Thymus (tissue), 11 donors: ENCODE measurements at regions not wholly inside any gene's neighbourhood (a gene's known extent, or its start where the extent isn't known, plus 50 kb on each side); places are given as distances from the start of the nearest gene placed in this dataset.

ENCODE experiments used
- DNase-seq, 9 donors: peaks; one replicate each; pipeline ENCODE4 v3.0.0-alpha.2; 2013; ENCODE audit warnings: low spot score in 9 of 9, low read depth in 6 of 9, missing footprints in 1 of 9
- H3K27ac ChIP-seq, 2 donors: one replicate each; pipeline ENCODE4 v1.5.1; 2013; ENCODE audit warnings: control low read depth in 1 of 2, low read depth in 1 of 2, low read length in 1 of 2, mild to moderate bottlenecking in 1 of 2, moderate library complexity in 1 of 2
- H3K27me3 ChIP-seq, 2 donors: one replicate each; pipeline ENCODE4 v1.5.1; 2013; ENCODE audit warnings: low read length in 1 of 2; ENCODE audit not compliant: control insufficient read depth in 2 of 2, insufficient read depth in 1 of 2
- H3K36me3 ChIP-seq, 2 donors: one replicate each; pipeline ENCODE4 v1.5.1; 2013; ENCODE audit warnings: low read length in 1 of 2, mild to moderate bottlenecking in 1 of 2, moderate library complexity in 1 of 2; ENCODE audit not compliant: control insufficient read depth in 2 of 2, insufficient read depth in 2 of 2
- H3K4me1 ChIP-seq, 2 donors: one replicate each; pipeline ENCODE4 v1.5.1; 2013; ENCODE audit warnings: low read length in 2 of 2; ENCODE audit not compliant: control insufficient read depth in 2 of 2, insufficient read depth in 2 of 2
- H3K4me3 ChIP-seq, 2 donors: one replicate each; pipeline ENCODE4 v1.5.1; 2013; ENCODE audit warnings: low read length in 2 of 2, control low read depth in 1 of 2, mild to moderate bottlenecking in 1 of 2
- H3K9me3 ChIP-seq, 2 donors: one replicate each; pipeline ENCODE4 v1.5.1; 2013; ENCODE audit warnings: low read length in 1 of 2, mild to moderate bottlenecking in 1 of 2; ENCODE audit not compliant: control insufficient read depth in 2 of 2, insufficient read depth in 1 of 2
- WGBS: extraction: QIAGEN DNeasy Blood & Tissue Kit; methylation state at CpG from one replicate; pipeline ENCODE4 v1.1.7; 2013; 5-methylcytosine and 5-hydroxymethylcytosine counted together
- donor health status: healthy.

DNA sequence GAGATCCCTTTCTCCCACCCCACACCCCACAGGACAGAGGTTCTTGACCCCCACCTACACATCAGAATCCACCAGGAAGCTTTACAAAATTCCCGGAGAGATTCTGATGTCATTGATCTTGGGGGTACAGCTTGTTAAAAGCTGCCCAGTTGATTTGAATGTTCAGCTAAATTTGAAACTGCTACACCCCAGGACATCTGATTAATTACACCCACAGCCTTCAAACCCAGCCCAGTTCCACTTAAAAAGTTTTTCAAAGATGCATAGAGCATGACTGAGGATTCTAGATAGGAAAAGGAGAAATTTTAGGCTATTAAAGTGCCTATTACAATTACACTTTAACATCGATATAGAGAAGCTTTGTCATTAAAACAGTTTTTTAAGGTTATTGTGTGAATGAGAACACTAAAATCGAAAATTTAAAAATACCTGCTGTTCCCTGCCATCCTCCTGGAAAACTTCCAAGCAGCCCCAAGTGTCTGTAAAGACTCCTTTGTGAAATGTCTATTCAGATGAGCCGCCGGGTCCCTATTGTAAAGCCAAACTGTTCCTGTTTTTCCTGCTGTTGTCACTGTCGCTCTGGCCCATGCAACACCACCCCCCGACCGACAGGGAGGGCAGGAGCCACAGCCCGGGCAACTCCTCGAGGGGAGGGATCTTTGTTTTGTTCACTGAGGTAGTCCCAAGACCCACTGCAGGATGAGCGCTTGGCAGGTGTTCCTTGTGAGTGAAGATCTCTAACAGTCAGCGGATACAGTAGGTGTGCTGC lies 132.5 kb upstream of the PHACTR3 start:
- no peaks in the 10 kb centered on the region for H3K36me3 ChIP-seq
- no peak overlapping the region for H3K4me3 ChIP-seq
- H3K9me3 ChIP-seq, result no peaks in the 10 kb centered on the region
- no peak overlapping the region for H3K27ac ChIP-seq
- peaks cover 0 to 2% of the 10 kb centered on the region in 2 donors for H3K27me3 ChIP-seq
- 76% methylated on average over 12 of the region's 12 CpGs for WGBS
- no peak for DNase-seq
- H3K4me1 ChIP-seq, result no peaks in the 10 kb centered on the region

DNA sequence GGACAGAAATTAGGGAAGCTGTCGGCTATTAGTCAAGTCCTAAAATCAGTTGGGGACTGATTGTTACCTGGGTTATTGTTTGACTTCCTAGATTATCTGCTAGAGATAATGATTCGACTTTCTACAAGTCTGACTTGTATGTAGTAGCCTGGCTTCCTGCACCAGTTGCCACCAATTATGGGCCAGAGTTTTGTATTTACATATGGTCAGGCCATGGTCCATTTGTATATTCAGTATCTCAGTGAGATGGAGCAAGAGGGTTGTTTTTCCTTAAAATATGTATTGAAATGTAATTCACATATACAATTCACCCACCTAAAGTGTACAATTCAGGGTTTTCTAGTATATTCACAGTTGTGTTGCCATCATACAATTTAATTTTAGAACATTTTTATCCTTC lies 130.6 kb upstream of the PHACTR3 start:
- Histone ChIP-seq H3K27me3 (peaks cover 0 to 2% of the 10 kb centered on the region in 2 donors), H3K36me3 (no peaks in the 10 kb centered on the region)
- WGBS, result 92% methylated on average over 2 of the region's 2 CpGs

DNA sequence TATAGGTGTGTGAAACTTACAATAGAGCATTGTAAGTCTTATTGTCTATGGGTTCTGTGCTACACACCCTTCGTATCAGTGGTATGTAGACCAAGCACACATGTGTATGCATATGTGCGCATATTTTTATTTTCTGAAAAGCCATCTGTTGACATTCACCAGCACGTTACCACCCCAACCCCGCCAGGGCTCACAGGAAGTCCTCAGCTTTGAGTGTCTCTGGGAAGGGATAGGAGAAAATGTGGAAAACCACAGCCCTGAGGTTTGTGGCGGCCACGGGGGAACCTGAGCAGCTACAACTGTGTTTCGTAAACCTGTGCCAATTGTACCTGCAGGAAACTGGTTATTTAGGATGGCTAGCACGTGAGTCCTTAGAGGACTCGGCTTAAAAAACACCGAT lies 123.3 kb upstream of the PHACTR3 start:
- Histone ChIP-seq H3K27me3 (peaks cover 0 to 4% of the 10 kb centered on the region in 2 donors), H3K4me1 (no peaks in the 10 kb centered on the region), H3K4me3 (no peak overlapping the region), H3K9me3 (no peaks in the 10 kb centered on the region), H3K36me3 (no peaks in the 10 kb centered on the region), H3K27ac (no peak overlapping the region)
- 25% methylated on average over 10 of the region's 10 CpGs for WGBS
- no peak for DNase-seq

More for the DNA sequence above, 130.6 kb upstream of the PHACTR3 start:
- no peak overlapping the region for H3K4me3 ChIP-seq
- H3K4me1 ChIP-seq, result no peaks in the 10 kb centered on the region
- H3K9me3 ChIP-seq, result no peaks in the 10 kb centered on the region
- DNase-seq, result no peak
- no peak overlapping the region for H3K27ac ChIP-seq

DNA sequence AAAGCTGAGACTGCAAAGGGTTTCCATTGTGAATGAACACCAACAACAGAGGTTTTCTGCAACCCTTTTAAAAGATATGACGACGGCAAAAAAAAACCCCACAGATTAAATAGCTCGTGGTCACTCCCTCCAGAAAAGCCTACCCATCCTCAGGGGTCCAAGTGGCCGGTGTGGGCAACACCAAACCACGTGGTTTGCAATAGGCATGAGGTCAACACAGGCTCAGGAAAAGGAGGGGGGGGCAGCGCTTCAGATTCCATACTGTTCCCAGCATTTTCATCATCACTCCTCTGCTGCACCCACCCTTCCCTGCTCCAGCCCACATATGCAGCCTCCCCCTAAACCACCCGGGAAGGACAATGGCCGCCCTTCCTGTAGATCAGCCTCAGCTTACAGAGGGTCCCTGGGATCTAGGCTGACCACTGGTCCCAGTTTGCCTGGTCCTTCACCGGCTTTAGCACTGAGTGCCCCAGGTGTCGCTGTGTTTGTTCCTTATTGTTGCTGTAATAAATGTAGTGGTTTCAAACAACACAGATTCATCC lies 122.8 kb upstream of the PHACTR3 start:
- Histone ChIP-seq H3K4me1 (no peaks in the 10 kb centered on the region), H3K27ac (no peak overlapping the region), H3K4me3 (no peak overlapping the region), H3K27me3 (peaks cover 0 to 4% of the 10 kb centered on the region in 2 donors), H3K9me3 (no peaks in the 10 kb centered on the region), H3K36me3 (no peaks in the 10 kb centered on the region)
- 87% methylated on average over 10 of the region's 10 CpGs for WGBS
- DNase-seq, result no peak

DNA sequence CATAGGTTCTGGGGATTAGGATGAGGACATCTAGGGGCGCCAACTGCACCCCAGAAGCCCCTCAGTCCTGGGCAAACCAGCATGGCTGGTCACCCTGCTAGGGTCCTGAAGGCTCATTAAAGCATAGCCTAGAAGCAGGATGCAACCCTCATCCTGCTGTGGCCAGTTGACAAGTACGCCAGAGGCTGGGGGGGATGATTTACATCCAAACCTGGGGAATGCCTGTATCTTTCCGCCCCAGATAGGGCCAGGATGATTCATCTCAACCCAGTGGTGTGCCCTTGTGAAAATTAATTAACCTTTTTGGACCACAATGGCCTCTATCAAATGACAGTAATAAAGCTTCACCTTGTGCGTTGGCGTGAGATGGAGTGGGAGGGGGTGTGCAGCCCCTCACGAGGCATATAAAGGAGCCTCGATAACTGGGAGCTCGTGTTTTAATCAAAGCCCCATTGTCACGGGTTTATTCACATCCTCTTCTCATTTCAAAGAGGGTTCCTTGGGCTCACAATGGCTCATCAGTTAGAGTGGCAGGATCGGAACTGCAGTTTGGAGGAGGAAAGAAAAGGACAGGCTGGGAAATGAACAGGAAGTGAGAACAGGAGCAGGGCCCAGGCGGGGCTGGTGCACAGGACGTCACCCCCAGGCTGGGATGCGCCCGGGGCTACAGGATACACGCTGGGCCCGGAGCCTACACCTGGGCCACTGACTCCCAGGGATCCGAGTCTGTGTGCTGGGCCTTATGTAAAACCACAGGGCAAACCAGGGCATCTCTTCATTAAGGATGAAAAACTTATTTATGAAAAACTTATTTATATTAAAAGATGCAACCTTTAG lies 121.8 kb upstream of the PHACTR3 start:
- no peaks in the 10 kb centered on the region for H3K9me3 ChIP-seq
- no peaks in the 10 kb centered on the region for H3K4me1 ChIP-seq
- no peak overlapping the region for H3K4me3 ChIP-seq
- DNase-seq, result no peak
- no peak overlapping the region for H3K27ac ChIP-seq
- no peaks in the 10 kb centered on the region for H3K36me3 ChIP-seq
- H3K27me3 ChIP-seq, result peaks cover 0 to 4% of the 10 kb centered on the region in 2 donors
- WGBS, result 91% methylated on average over 17 of the region's 17 CpGs

DNA sequence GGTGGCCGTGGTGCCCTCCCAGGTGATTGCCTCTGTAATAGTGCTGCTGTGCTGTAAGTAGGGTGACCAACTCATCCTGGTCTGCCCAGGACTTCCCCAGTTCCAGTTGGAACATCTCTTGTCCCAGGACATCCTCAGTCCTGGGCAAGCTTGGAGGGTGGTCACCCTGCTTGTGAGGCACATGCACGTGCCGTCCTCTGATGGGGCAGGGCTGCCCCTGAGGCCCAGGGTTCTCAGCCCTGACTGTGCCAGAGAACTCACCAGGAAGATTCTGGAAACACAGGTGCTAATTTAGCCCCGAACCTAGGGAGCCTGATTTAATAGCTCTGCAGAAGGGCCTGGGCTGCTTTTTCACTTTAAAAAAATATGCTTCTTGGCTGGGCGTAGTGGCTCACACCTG lies 120.9 kb upstream of the PHACTR3 start:
- Histone ChIP-seq H3K36me3 (no peaks in the 10 kb centered on the region), H3K9me3 (no peaks in the 10 kb centered on the region), H3K4me3 (no peak overlapping the region), H3K27ac (no peak overlapping the region), H3K27me3 (peaks cover 0 to 4% of the 10 kb centered on the region in 2 donors), H3K4me1 (no peaks in the 10 kb centered on the region)
- WGBS, result 97% methylated on average over 5 of the region's 5 CpGs
- DNase-seq, result no peak

DNA sequence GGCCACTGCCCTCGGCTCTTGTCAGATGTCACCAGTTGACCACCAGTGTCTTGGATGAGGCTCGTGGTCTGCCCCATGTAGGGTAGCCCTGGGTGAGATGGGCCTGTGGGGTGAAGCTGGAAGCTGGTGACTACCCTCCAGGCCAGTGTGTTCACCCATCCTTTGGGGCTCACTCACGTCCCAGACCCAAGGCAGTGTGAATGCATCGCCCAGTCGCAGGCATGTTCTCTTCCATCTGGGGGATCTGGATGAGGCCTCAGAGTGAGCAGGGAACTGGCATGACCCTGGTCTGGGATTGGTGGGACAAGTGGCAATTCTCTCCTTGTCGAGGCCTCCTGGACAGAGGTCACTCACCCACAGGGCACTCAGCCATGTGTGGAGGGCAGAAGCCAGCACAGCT lies 120.1 kb upstream of the PHACTR3 start:
- Histone ChIP-seq H3K9me3 (no peaks in the 10 kb centered on the region), H3K4me1 (no peaks in the 10 kb centered on the region), H3K4me3 (no peak overlapping the region), H3K27ac (no peak overlapping the region), H3K27me3 (peaks cover 0 to 4% of the 10 kb centered on the region in 2 donors), H3K36me3 (no peaks in the 10 kb centered on the region)
- no peak for DNase-seq
- 92% methylated on average over 6 of the region's 6 CpGs for WGBS

DNA sequence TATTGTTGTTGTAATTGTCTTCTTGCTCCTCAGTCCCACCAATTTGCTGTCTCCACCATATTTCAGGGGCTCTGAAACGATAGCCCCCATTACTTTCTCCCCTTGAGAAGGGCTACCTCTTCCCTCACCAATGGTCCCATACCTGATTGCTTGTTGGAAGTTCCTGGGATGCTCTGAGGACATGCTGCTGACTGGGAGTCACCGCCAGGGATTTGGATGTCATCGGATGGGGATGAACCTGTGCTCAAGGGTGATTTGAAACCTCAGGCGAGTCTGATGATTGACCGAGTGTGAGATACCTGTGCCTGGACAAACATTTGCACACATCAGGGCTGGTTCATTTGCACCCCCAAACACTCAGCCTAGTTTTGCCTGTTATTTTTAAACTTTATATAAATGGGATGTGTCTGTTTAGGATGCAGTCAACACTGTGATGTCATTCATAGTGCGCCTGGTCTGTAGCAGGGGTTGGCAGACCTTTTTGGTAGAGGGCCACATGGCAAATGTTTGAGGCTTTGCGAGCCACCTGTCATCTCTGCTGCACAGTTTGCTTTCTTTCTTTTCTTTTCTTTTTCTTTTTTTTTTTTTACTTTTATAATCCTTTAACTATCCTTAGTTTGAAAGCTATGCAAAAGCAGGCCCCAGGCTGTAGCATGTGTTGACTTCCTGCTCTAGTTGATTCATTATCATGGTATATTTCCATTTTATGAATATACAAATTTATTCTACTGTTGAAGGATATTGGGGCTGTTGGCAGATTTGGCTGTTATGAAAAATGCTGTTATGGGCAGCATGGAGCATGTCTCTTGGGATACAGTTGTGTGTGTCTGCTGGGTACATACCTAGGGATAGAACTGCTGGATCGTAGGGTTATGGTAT lies 118.5 kb upstream of the PHACTR3 start:
- no peaks in the 10 kb centered on the region for H3K4me1 ChIP-seq
- H3K36me3 ChIP-seq, result no peaks in the 10 kb centered on the region
- no peaks in the 10 kb centered on the region for H3K9me3 ChIP-seq
- WGBS, result 97% methylated on average over 8 of the region's 8 CpGs
- no peak overlapping the region for H3K27ac ChIP-seq
- no peak overlapping the region for H3K4me3 ChIP-seq
- no peak for DNase-seq
- H3K27me3 ChIP-seq, result peaks cover 0 to 4% of the 10 kb centered on the region in 2 donors
